ENCODE measurements at regions not wholly inside any gene's neighbourhood (a gene's known extent, or its start where the extent isn't known, plus 50 kb on each side); places are given as distances from the start of the nearest gene placed in this dataset.

GRCh38 chr7:85773116-85773728 is 586.4 kb upstream of the SEMA3D start:
- TF ChIP-seq CTCF (conservative IDR thresholded peaks at IDR 0.05; ENCODE audit: low read length) (no peak), EZH2phosphoT487 (IDR thresholded peaks at IDR 0.05; ENCODE audit: borderline replicate concordance) (no peak)

Measured in Loucy (cell line).